SH-SY5Y (cell line): ENCODE measurements at regions not wholly inside any gene's neighbourhood (a gene's known extent, or its start where the extent isn't known, plus 50 kb on each side); places are given as distances from the start of the nearest gene placed in this dataset.

Source experiments
- GATA2 ChIP-seq: IDR thresholded peaks from 2 replicates; pipeline ENCODE4 v1.6.1; 2011; ENCODE audit warnings: mild to moderate bottlenecking, low read depth, low read length
- GATA3 ChIP-seq: IDR thresholded peaks from 2 replicates; pipeline ENCODE4 v1.6.1; 2011; ENCODE audit warnings: low read depth, mild to moderate bottlenecking, low read length, moderate library complexity

DNA sequence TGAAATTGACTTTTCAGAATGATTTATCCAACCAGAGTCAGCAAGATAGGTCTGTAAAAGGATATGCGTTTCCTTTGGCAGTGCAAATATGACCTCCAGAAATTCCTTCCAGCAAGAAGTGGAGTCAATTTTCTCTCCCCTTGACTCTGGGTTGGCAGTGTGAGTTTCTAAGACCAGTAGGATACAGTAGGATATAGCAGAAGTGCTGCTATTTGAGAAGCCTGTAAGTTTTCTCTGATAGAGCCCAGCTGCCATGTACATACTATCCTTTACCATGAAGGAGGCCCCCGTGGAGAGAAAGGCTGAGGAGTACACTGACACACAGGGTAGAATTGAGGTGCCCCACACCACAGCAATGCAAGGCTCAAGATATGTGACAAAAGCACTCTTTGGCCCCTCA lies 409.1 kb upstream of the PDZRN3 start:
- TF ChIP-seq GATA2 = no peak

DNA sequence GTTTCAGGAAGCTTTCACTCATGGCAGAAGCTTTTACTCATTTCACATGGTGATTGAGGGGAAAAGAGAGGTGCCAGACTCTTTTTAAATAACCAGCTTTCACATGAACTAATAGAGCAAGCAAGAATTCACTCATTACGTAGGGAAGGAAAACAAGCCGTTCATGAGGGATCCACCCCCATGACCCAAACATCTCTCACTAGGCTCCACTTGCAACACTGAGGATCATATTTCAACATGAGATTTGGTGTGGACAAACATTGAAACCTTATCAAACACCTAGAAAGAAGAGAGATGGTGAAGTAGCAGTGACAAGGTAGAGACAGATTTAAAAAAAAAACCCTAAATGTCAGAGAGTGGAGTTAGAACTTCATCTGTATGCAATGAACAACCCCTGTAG lies 408.6 kb upstream of the PDZRN3 start:
- TF ChIP-seq GATA3 (no peak), GATA2 (no peak)

GRCh38 chr3:74027121-74027520 lies 402.4 kb upstream of the PDZRN3 start:
- TF ChIP-seq GATA3 = no peak

GRCh38 chr3:74023395-74023794 lies 398.7 kb upstream of the PDZRN3 start:
- TF ChIP-seq GATA3 = no peak
- TF ChIP-seq GATA2 = no peak

- TF ChIP-seq GATA3 = no peak
- TF ChIP-seq GATA2 = no peak
Observed at GRCh38 chr3:74021449-74021848, 396.7 kb upstream of the PDZRN3 start.

- TF ChIP-seq GATA3 (no peak), GATA2 (no peak)
Observed at GRCh38 chr3:74009961-74010844, 385.5 kb upstream of the PDZRN3 start.

DNA sequence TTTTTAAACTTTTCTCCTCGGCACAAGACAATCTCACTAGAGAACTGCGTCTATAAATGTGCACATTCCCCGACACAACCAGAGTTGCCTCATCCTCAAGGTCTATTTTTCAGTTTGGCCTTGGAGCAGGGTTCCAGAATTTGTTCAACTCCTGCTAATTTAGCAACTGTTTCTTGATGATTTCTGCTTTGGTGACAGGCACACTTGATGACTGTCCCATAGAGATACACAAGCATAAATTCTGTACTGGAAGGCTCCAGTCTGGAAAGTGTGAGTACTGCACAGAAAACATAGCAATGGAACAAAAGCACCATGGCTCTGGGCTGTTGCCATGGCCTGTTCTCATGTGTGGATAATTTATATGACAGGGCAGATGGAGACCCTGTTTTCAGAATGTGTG lies 379.6 kb upstream of the PDZRN3 start:
- no peak for TF ChIP-seq GATA3
- no peak for TF ChIP-seq GATA2

- TF ChIP-seq GATA2 (no peak), GATA3 (no peak)
Observed at GRCh38 chr3:74003734-74004133, 379.0 kb upstream of the PDZRN3 start.

GRCh38 chr3:74001436-74001835 lies 376.7 kb upstream of the PDZRN3 start:
- TF ChIP-seq GATA2 = no peak
- no peak for TF ChIP-seq GATA3

DNA sequence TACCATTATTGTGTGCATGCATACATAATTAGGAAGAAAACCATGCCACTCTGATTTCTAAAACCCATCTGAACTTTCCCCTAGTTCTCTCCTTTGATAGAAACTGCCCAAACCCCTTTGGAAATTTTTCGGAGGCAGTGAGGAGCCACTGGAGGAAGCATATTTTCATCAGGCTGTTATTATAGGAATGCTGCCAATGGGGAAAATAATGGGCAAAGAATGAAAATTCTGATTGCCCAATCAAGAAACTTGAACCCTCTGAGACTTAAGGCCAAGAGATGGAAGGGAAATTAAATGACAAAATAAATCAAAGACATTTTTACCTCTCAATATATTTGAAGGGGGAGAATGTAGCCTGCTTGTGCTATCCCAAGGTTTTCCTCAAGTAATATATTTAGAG lies 376.0 kb upstream of the PDZRN3 start:
- no peak for TF ChIP-seq GATA3
- no peak for TF ChIP-seq GATA2

- no peak for TF ChIP-seq GATA3
- TF ChIP-seq GATA2 = no peak
Observed at GRCh38 chr3:73999501-73999900, 374.8 kb upstream of the PDZRN3 start.

- TF ChIP-seq GATA3 (no peak), GATA2 (no peak)
Observed at GRCh38 chr3:73966733-73967132, 342.0 kb upstream of the PDZRN3 start.

- TF ChIP-seq GATA2 (no peak), GATA3 (no peak)
Observed at GRCh38 chr3:73964818-73965217, 340.1 kb upstream of the PDZRN3 start.

- no peak for TF ChIP-seq GATA2
- TF ChIP-seq GATA3 = no peak
Observed at GRCh38 chr3:73955494-73956070, 330.8 kb upstream of the PDZRN3 start.

GRCh38 chr3:73954506-73954905 lies 329.8 kb upstream of the PDZRN3 start:
- no peak for TF ChIP-seq GATA2
- no peak for TF ChIP-seq GATA3

DNA sequence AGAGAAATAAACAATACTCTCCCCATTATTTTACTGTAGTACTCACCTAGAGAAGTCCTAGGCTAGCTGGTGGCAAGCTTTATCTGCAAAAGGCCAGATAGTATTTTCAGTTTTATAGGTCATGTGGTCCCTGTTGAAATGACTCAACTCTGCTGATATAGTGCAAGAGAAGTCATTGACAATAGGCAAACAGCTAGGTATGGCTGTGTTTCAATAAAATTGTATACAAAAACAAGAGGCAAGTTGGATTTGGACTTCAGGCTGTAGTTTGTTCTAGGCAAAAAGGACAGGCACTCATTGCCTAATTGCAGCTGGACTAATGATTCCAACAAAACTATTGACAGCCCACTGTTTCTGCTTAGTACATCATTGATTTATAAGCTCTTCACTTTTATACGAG lies 328.0 kb upstream of the PDZRN3 start:
- TF ChIP-seq GATA3 = no peak
- TF ChIP-seq GATA2 = no peak
